Transverse colon (tissue), 4 donors: ENCODE measurements at regions not wholly inside any gene's neighbourhood (a gene's known extent, or its start where the extent isn't known, plus 50 kb on each side); places are given as distances from the start of the nearest gene placed in this dataset.

Experiments
- DNase-seq: peaks from one replicate; pipeline ENCODE4 v3.0.0-alpha.2; 2019
- H3K27ac ChIP-seq, 4 donors: fragments of 200-600 bp; sonication (generic); 2 replicates each; pipeline ENCODE4 v1.5.1; 2016 to 2018; ENCODE audit warnings: inconsistent platforms in 4 of 4
- H3K27me3 ChIP-seq: fragments of 200-600 bp; sonication (generic); 2 replicates; pipeline ENCODE4 v1.5.1; 2017; ENCODE audit warnings: inconsistent platforms
- H3K36me3 ChIP-seq, 4 donors: fragments of 200-600 bp; sonication (generic); 2 replicates each; pipeline ENCODE4 v1.5.1; 2017 to 2019; ENCODE audit warnings: inconsistent platforms in 4 of 4
- H3K4me1 ChIP-seq, 4 donors: fragments of 200-600 bp; sonication (generic); 2 replicates each; pipeline ENCODE4 v1.5.1; 2017 to 2020; ENCODE audit warnings: inconsistent platforms in 4 of 4
- H3K4me3 ChIP-seq, 4 donors: fragments of 200-600 bp; sonication (generic); 1 replicate in 1 of 4; 2 replicates in 3 of 4; pipeline versions ENCODE4 v1.5.1 to v1.6.1; 2017 to 2019; ENCODE audit warnings: inconsistent platforms in 4 of 4
- H3K9me3 ChIP-seq, 2 donors: fragments of 200-600 bp; sonication (generic); 2 replicates each; pipeline ENCODE4 v1.5.1; 2017 to 2019; ENCODE audit warnings: inconsistent platforms in 2 of 2
- CTCF ChIP-seq, 5 experiments: fragments of 200-600 bp in 3 of 5; fragments of 450-650 bp in 2 of 5; sonication (generic) in 3 of 5; IDR thresholded peaks; 1 replicate in 2 of 5; 2 replicates in 3 of 5; pipeline ENCODE4 v1.5.1; 2016 to 2017; ENCODE audit warnings: antibody characterized with exemption in 5 of 5, inconsistent platforms in 3 of 5, mild to moderate bottlenecking in 2 of 5, moderate library complexity in 1 of 5
- EP300 ChIP-seq: sonication (generic); formaldehyde crosslinking; IDR thresholded peaks from one replicate; pipeline ENCODE4 v1.6.1; 2017; ENCODE audit warnings: antibody characterized with exemption, low read depth
- POLR2A ChIP-seq: fragments of 450-650 bp; IDR thresholded peaks from one replicate; pipeline ENCODE4 v1.6.1; 2016; ENCODE audit warnings: antibody characterized with exemption, mild to moderate bottlenecking, moderate library complexity
- POLR2AphosphoS5 ChIP-seq, 3 donors: sonication (generic); formaldehyde crosslinking; IDR thresholded peaks; one replicate each; pipeline ENCODE4 v1.6.1; 2016; ENCODE audit warnings: antibody characterized with exemption in 3 of 3
- WGBS, 2 donors: methylation state at CpG; one replicate each; pipeline ENCODE4 v1.1.5; 2018; ENCODE audit warnings: low coverage in 1 of 2; 5-methylcytosine and 5-hydroxymethylcytosine counted together
- in situ Hi-C, 4 donors: fragments of 200-750 bp; cut with MboI; loops; one replicate each; pipeline versions ENCODE4 v1.15.0 to v1.15.1; 2017; ENCODE audit warnings: low sequenced_read_pairs in 3 of 4, low pct_ligation_motif_present in 1 of 4, low pct_unique_long_range_greater_than_20kb in 1 of 4
- intact Hi-C: fragments of 100-400 bp; cut with DNase I; formaldehyde crosslinking; loops from one replicate; pipeline ENCODE4 v1.15.1; 2023; ENCODE audit warnings: low total_unique reads

DNA sequence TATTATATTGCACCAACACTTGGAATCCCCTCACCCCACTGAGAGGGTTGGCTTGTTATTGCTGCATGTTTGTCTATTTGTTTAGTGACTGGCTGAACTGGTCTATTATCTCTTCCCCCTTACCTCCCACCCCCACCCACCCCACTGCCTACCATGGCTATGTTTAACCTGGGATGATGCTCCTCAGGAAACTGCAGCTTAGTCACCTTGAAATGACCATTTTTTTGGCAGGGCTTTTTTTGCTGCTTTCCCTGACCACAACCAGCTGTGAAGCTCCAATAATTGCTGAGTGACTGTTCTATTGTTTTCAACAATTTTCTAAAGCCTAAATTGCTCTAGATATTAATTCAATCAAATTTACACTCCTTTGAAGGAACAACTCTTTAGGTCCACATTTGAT is 137.9 kb upstream of the CADM2 start:
- DNase-seq, result no peak
- intact Hi-C loops, result no loop called here

DNA sequence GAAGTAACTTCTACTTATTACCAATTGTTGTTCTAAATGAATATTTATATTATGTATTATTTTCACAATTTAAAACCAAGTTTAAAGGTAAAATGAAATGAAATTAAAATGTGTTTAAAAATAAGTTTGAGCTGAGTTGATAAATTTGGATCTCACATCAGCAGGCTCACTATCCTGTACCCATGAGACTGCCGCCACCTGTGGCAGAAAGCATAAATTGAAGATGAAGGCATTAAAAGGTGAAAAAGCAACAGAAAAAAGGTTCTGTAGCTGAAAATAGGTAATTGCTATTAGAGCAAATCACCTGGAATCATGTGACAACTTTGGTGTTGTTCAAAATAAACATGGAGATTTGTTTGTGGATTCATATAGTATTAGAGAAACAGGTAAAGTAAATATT is 133.0 kb upstream of the CADM2 start:
- H3K27me3 ChIP-seq, result no peaks in the 10 kb centered on the region
- no peak overlapping the region for H3K27ac ChIP-seq
- no peak overlapping the region for H3K4me3 ChIP-seq
- TF ChIP-seq POLR2A (no peak), CTCF (IDR thresholded peaks at IDR 0.05) (no peak), POLR2AphosphoS5 (IDR thresholded peaks at IDR 0.05) (no peak), EP300 (no peak)
- in situ Hi-C loops, result no loop called here
- no peaks in the 10 kb centered on the region for H3K9me3 ChIP-seq
- no peaks in the 10 kb centered on the region for H3K4me1 ChIP-seq
- intact Hi-C loops, result no loop called here
- DNase-seq, result no peak
- WGBS, 2 donors, result 74 to 88% methylated on average over 1 of the region's 1 CpG
- H3K36me3 ChIP-seq, result no peaks in the 10 kb centered on the region

More for the DNA sequence above, 137.9 kb upstream of the CADM2 start:
- no peaks in the 10 kb centered on the region for H3K9me3 ChIP-seq
- H3K4me3 ChIP-seq, result no peak overlapping the region
- in situ Hi-C loops, result no loop called here
- H3K4me1 ChIP-seq, result no peaks in the 10 kb centered on the region
- no peaks in the 10 kb centered on the region for H3K27me3 ChIP-seq
- no peaks in the 10 kb centered on the region for H3K36me3 ChIP-seq
- H3K27ac ChIP-seq, result no peak overlapping the region
- TF ChIP-seq CTCF (IDR thresholded peaks at IDR 0.05) (no peak), EP300 (no peak)

DNA sequence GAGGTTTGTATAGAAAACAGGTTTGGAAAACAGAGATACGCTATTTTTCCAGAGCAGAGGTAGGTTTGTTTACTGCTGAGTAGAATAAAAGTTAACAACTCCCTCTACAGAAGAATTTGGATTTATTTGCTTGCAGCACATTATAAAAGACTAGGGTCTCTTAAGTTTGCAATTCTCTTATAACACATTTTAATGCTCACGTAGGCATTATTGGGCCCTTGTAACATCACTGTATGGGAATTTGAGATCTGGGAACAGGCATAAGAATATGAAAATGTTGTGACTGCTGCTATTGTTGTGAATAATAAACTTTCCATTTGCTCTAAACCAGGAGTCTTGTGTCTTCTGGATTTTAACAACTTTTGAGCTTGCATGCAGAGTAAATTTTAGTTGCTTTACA is 128.3 kb upstream of the CADM2 start:
- WGBS, 2 donors, result 75 to 78% methylated on average over 2 of the region's 2 CpGs
- Histone ChIP-seq H3K27ac (no peak overlapping the region), H3K9me3 (no peaks in the 10 kb centered on the region), H3K4me3 (no peak overlapping the region), H3K36me3 (no peaks in the 10 kb centered on the region), H3K27me3 (no peaks in the 10 kb centered on the region), H3K4me1 (no peaks in the 10 kb centered on the region)
- TF ChIP-seq CTCF (IDR thresholded peaks at IDR 0.05) (no peak), POLR2A (no peak), EP300 (no peak), POLR2AphosphoS5 (IDR thresholded peaks at IDR 0.05) (no peak)
- in situ Hi-C loops, result no loop called here
- intact Hi-C loops, result no loop called here
- DNase-seq, result no peak

GRCh38 chr3:84835366-84835765 is 123.4 kb upstream of the CADM2 start:
- no peaks in the 10 kb centered on the region for H3K27me3 ChIP-seq
- in situ Hi-C loops (no loop called here), intact Hi-C loops (no loop called here)
- no peaks in the 10 kb centered on the region for H3K36me3 ChIP-seq
- 85 to 100% methylated on average over 1 to 2 of the region's 2 CpGs for WGBS, 2 donors
- H3K27ac ChIP-seq, result no peak overlapping the region
- H3K9me3 ChIP-seq, result no peaks in the 10 kb centered on the region
- TF ChIP-seq POLR2AphosphoS5 (IDR thresholded peaks at IDR 0.05), result no peak
- no peak for TF ChIP-seq CTCF (IDR thresholded peaks at IDR 0.05)
- no peak for TF ChIP-seq POLR2A
- TF ChIP-seq EP300, result no peak
- H3K4me3 ChIP-seq, result no peak overlapping the region
- H3K4me1 ChIP-seq, result no peaks in the 10 kb centered on the region
- no peak for DNase-seq
